ENCODE measurements at regions not wholly inside any gene's neighbourhood (a gene's known extent, or its start where the extent isn't known, plus 50 kb on each side); places are given as distances from the start of the nearest gene placed in this dataset.

DNA sequence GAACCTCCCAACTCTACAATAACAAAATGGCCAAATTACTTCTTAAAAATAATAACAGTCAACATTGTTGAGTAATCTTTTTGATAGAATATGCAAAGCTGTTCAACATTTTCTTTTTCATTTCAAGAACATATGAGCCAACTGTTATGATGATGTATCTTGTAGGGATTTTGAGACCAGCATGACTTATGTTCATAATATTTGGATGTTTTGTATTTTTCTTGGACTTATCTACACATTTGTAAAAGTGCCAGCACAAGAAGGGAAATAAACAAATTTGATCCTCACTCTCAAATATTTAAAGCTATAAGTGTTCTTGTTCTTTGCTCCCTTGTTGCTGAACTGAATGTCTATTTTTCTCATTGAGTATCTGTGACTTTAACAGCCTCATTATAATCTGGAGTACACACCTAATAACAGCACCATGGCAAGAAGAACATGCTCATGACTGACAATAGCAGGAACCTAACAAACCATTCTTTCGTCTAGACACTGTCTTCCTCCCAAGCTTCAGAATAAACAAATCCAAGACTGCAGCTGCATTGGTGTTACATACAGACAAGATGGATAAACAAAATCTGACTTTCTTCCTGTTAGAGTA, 1049.7 kb downstream of the FAT4 start:
- no peak overlapping the region for H3K4me3 Mint-ChIP-seq
- no peaks in the 10 kb centered on the region for H3K4me1 Mint-ChIP-seq
- peaks cover 3% of the 10 kb centered on the region for H3K9me3 Mint-ChIP-seq
- DNase-seq (ENCODE audit: low read depth, low spot score) = no peak
- no peak overlapping the region for H3K27ac Mint-ChIP-seq (ENCODE audit: unreplicated experiment)
- H3K36me3 Mint-ChIP-seq (ENCODE audit: low read depth) = no peaks in the 10 kb centered on the region
- H3K27me3 Mint-ChIP-seq (ENCODE audit: low read depth) = no peaks in the 10 kb centered on the region
- no peak for TF ChIP-seq CTCF (conservative IDR thresholded peaks at IDR 0.05)

DNA sequence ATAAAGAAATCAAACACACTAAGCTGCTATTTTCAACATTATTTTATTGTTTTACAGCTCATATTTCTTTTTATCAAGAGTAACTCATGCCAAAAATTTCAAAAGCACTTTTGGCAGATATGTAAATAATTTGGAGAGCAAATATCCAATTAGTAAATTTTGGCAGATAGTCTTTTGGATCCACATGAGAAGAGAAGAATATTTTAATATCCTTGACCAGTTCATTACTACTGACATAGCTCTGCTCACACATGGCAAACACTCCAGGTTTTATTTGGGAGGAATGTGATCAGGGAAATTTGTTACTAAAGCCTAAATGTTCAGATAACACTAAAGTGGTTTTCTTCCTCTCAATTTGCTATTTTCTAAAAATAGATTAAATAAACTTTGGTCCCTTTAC, 1054.3 kb downstream of the FAT4 start:
- Mint-ChIP-seq H3K27ac (ENCODE audit: unreplicated experiment) (no peak overlapping the region), H3K4me3 (no peak overlapping the region), H3K36me3 (ENCODE audit: low read depth) (no peaks in the 10 kb centered on the region), H3K9me3 (no peaks in the 10 kb centered on the region), H3K4me1 (no peaks in the 10 kb centered on the region), H3K27me3 (ENCODE audit: low read depth) (no peaks in the 10 kb centered on the region)
- DNase-seq (ENCODE audit: low read depth, low spot score) = no peak
- TF ChIP-seq CTCF (conservative IDR thresholded peaks at IDR 0.05) = no peak

- Mint-ChIP-seq H3K4me1 (no peaks in the 10 kb centered on the region), H3K4me3 (no peak overlapping the region), H3K27me3 (ENCODE audit: low read depth) (no peaks in the 10 kb centered on the region), H3K27ac (ENCODE audit: unreplicated experiment) (no peak overlapping the region), H3K36me3 (ENCODE audit: low read depth) (no peaks in the 10 kb centered on the region), H3K9me3 (no peaks in the 10 kb centered on the region)
- no peak for DNase-seq (ENCODE audit: low read depth, low spot score)
- TF ChIP-seq CTCF (conservative IDR thresholded peaks at IDR 0.05) = no peak
Measured at GRCh38 chr4:126372634-126373033, 1057.9 kb downstream of the FAT4 start.

GRCh38 chr4:126375462-126376054, 1060.8 kb downstream of the FAT4 start:
- Mint-ChIP-seq H3K9me3 (peaks cover 4% of the 10 kb centered on the region), H3K27me3 (ENCODE audit: low read depth) (no peaks in the 10 kb centered on the region), H3K4me1 (no peaks in the 10 kb centered on the region), H3K4me3 (no peak overlapping the region), H3K36me3 (ENCODE audit: low read depth) (peaks cover 3% of the 10 kb centered on the region), H3K27ac (ENCODE audit: unreplicated experiment) (no peak overlapping the region)
- no peak for TF ChIP-seq CTCF (conservative IDR thresholded peaks at IDR 0.05)
- DNase-seq (ENCODE audit: low read depth, low spot score) = no peak

- no peak overlapping the region for H3K27ac Mint-ChIP-seq (ENCODE audit: unreplicated experiment)
- TF ChIP-seq CTCF (conservative IDR thresholded peaks at IDR 0.05) = no peak
- H3K27me3 Mint-ChIP-seq (ENCODE audit: low read depth) = no peaks in the 10 kb centered on the region
- no peaks in the 10 kb centered on the region for H3K4me1 Mint-ChIP-seq
- no peak overlapping the region for H3K4me3 Mint-ChIP-seq
- no peak for DNase-seq (ENCODE audit: low read depth, low spot score)
- H3K9me3 Mint-ChIP-seq = peaks cover 7% of the 10 kb centered on the region
- H3K36me3 Mint-ChIP-seq (ENCODE audit: low read depth) = peaks cover 3% of the 10 kb centered on the region
Measured at GRCh38 chr4:126385954-126386353, 1071.2 kb downstream of the FAT4 start.

Data from neural crest cell (in vitro differentiated cells).